ENCODE measurements at regions not wholly inside any gene's neighbourhood (a gene's known extent, or its start where the extent isn't known, plus 50 kb on each side); places are given as distances from the start of the nearest gene placed in this dataset.

DNA sequence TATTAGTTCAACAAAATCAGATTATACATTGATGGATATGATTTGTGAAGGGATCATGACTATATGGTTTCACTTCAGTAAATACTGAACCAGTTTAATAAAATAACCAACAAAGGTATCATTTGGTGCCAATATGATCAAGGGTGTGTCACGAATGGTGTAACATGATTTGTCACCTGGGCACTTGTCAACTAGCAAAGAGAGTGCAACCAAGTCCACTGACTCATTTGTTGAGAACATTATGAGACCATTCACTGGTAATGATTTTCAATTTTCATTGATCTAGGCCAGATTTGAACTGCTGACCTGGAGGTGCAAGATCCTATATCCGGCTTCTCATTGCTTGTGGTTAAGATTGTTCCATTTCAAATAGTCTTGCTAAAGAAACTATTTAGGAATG, 1037.9 kb downstream of the ROBO2 start:
- Histone ChIP-seq H3K36me3 (ENCODE audit: insufficient read depth, low read length) (no peaks in the 10 kb centered on the region), H4K20me1 (ENCODE audit: insufficient read depth, low read length) (no peaks in the 10 kb centered on the region), H3K9me3 (ENCODE audit: low read depth, low read length) (no peaks in the 10 kb centered on the region), H3K4me3 (ENCODE audit: insufficient read depth, low read length) (no peak overlapping the region), H3K79me2 (ENCODE audit: insufficient read depth, low read length) (no peaks in the 10 kb centered on the region), H3K4me2 (ENCODE audit: insufficient read depth, low read length) (no peak overlapping the region), H2AFZ (ENCODE audit: low read length) (no peak overlapping the region), H3K27ac (ENCODE audit: low read depth, low read length) (no peak overlapping the region), H3K4me1 (ENCODE audit: insufficient read depth, low read length) (no peaks in the 10 kb centered on the region), H3K27me3 (ENCODE audit: insufficient read depth, low read length) (no peaks in the 10 kb centered on the region)
- TF ChIP-seq CTCF (IDR thresholded peaks at IDR 0.05; ENCODE audit: extremely low read depth, low read depth, low read length), result no peak
- no peak for DNase-seq (ENCODE audit: insufficient read length, low spot score, missing footprints)

DNA sequence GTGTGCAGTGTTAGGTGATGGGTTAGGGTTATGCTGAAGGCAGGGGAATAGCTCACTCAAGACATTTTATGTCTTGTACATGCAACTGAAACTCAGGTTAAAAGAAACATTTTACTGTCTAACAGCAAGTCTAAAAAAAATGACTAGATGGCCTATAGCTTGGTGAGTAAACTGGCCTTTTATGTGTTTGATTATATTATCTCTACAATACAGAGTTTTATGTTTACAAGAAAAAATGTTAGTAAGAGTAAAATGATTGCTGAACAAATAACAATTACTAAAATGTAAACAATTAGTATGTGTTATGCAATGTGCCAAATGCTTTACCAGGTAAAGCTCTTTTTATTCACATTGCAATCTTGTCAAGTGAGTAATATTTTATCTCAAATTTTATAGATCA, 1039.6 kb downstream of the ROBO2 start:
- Histone ChIP-seq H3K4me1 (ENCODE audit: insufficient read depth, low read length) (no peaks in the 10 kb centered on the region), H2AFZ (ENCODE audit: low read length) (no peak overlapping the region), H4K20me1 (ENCODE audit: insufficient read depth, low read length) (no peaks in the 10 kb centered on the region), H3K9me3 (ENCODE audit: low read depth, low read length) (no peaks in the 10 kb centered on the region), H3K4me2 (ENCODE audit: insufficient read depth, low read length) (no peak overlapping the region), H3K36me3 (ENCODE audit: insufficient read depth, low read length) (no peaks in the 10 kb centered on the region), H3K27me3 (ENCODE audit: insufficient read depth, low read length) (no peaks in the 10 kb centered on the region), H3K79me2 (ENCODE audit: insufficient read depth, low read length) (no peaks in the 10 kb centered on the region), H3K27ac (ENCODE audit: low read depth, low read length) (no peak overlapping the region), H3K4me3 (ENCODE audit: insufficient read depth, low read length) (no peak overlapping the region)
- DNase-seq (ENCODE audit: insufficient read length, low spot score, missing footprints), result no peak
- TF ChIP-seq CTCF (IDR thresholded peaks at IDR 0.05; ENCODE audit: extremely low read depth, low read depth, low read length), result no peak

DNA sequence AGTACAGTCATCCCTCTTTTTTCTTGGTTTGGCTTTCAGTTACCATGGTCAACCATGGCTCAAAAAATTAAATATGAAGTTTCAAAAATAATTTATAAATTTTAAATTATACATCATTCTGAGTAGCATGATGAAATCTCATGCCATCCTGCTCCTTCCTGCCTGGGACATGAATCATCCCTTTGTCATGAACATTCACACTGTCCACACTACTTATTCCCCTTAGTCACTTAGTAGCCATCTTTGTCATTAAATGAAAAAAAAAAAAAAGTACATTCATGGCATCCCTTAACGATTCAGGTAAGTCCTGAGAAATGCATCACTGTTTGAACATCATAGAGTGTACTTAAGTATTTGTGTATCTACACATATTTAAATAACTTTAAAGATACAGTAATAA, 1046.3 kb downstream of the ROBO2 start:
- Histone ChIP-seq H3K79me2 (ENCODE audit: insufficient read depth, low read length) (no peaks in the 10 kb centered on the region), H3K9me3 (ENCODE audit: low read depth, low read length) (no peaks in the 10 kb centered on the region), H3K4me1 (ENCODE audit: insufficient read depth, low read length) (no peaks in the 10 kb centered on the region), H3K27me3 (ENCODE audit: insufficient read depth, low read length) (no peaks in the 10 kb centered on the region), H3K36me3 (ENCODE audit: insufficient read depth, low read length) (no peaks in the 10 kb centered on the region), H3K4me3 (ENCODE audit: insufficient read depth, low read length) (no peak overlapping the region), H2AFZ (ENCODE audit: low read length) (no peak overlapping the region), H4K20me1 (ENCODE audit: insufficient read depth, low read length) (no peaks in the 10 kb centered on the region), H3K4me2 (ENCODE audit: insufficient read depth, low read length) (no peak overlapping the region), H3K27ac (ENCODE audit: low read depth, low read length) (no peak overlapping the region)
- no peak for DNase-seq (ENCODE audit: insufficient read length, low spot score, missing footprints)
- no peak for TF ChIP-seq CTCF (IDR thresholded peaks at IDR 0.05; ENCODE audit: extremely low read depth, low read depth, low read length)

- Histone ChIP-seq H3K4me3 (ENCODE audit: insufficient read depth, low read length) (no peak overlapping the region), H4K20me1 (ENCODE audit: insufficient read depth, low read length) (no peaks in the 10 kb centered on the region), H3K4me1 (ENCODE audit: insufficient read depth, low read length) (no peaks in the 10 kb centered on the region), H3K9me3 (ENCODE audit: low read depth, low read length) (no peaks in the 10 kb centered on the region), H3K27me3 (ENCODE audit: insufficient read depth, low read length) (no peaks in the 10 kb centered on the region), H3K36me3 (ENCODE audit: insufficient read depth, low read length) (no peaks in the 10 kb centered on the region), H2AFZ (ENCODE audit: low read length) (no peak overlapping the region), H3K27ac (ENCODE audit: low read depth, low read length) (no peak overlapping the region), H3K79me2 (ENCODE audit: insufficient read depth, low read length) (no peaks in the 10 kb centered on the region), H3K4me2 (ENCODE audit: insufficient read depth, low read length) (no peak overlapping the region)
- no peak for TF ChIP-seq CTCF (IDR thresholded peaks at IDR 0.05; ENCODE audit: extremely low read depth, low read depth, low read length)
- no peak for DNase-seq (ENCODE audit: insufficient read length, low spot score, missing footprints)
These were observed 1047.2 kb downstream of the ROBO2 start for GRCh38 chr3:78087134-78087533.

Measured in osteoblast (primary cell).